GM23338 (cell line): ENCODE measurements at regions not wholly inside any gene's neighbourhood (a gene's known extent, or its start where the extent isn't known, plus 50 kb on each side); places are given as distances from the start of the nearest gene placed in this dataset.

Source experiments
- ATAC-seq: fragments of 200-7000 bp; cut with Tn5 transposase; 3 replicates; pipeline ENCODE4 v1.9.1; 2020
- DNase-seq: peaks from one replicate; pipeline ENCODE4 v3.0.0-alpha.2; 2015; ENCODE audit warnings: low spot score
- H2AFZ ChIP-seq: fragments of 200-600 bp; sonication (generic); 2 replicates; pipeline ENCODE4 v1.8.0; 2016; ENCODE audit warnings: antibody characterized with exemption, mild to moderate bottlenecking, moderate library complexity
- H3F3A ChIP-seq: fragments of 200-600 bp; sonication (generic); replicated peaks from 2 replicates; pipeline ENCODE4 v1.8.0; 2017; ENCODE audit warnings: antibody characterized with exemption, mixed run types, low read depth
- H3K27ac ChIP-seq: fragments of 200-600 bp; sonication (generic); 2 replicates; pipeline ENCODE4 v1.6.1; 2016; ENCODE audit warnings: low read depth
- H3K27me3 ChIP-seq: fragments of 200-600 bp; sonication (generic); 2 replicates; pipeline ENCODE4 v1.8.0; 2016; ENCODE audit warnings: mild to moderate bottlenecking, mixed run types, moderate library complexity; ENCODE audit not compliant: insufficient read depth
- H3K36me3 ChIP-seq: fragments of 200-600 bp; sonication (generic); 2 replicates; pipeline ENCODE4 v1.8.0; 2016; ENCODE audit warnings: mild to moderate bottlenecking; ENCODE audit not compliant: insufficient read depth
- H3K4me1 ChIP-seq: fragments of 200-600 bp; sonication (generic); 2 replicates; pipeline ENCODE4 v1.8.0; 2016; ENCODE audit warnings: mild to moderate bottlenecking, moderate library complexity; ENCODE audit not compliant: insufficient read depth
- H3K4me2 ChIP-seq: fragments of 200-600 bp; sonication (generic); 2 replicates; pipeline ENCODE4 v1.7.1; 2017; ENCODE audit warnings: mixed run types
- H3K4me3 ChIP-seq: fragments of 200-600 bp; sonication (generic); 2 replicates; pipeline ENCODE4 v1.6.1; 2016; ENCODE audit warnings: mixed run types
- H3K79me2 ChIP-seq: fragments of 200-600 bp; sonication (generic); replicated peaks from 2 replicates; pipeline ENCODE4 v1.8.0; 2017; ENCODE audit warnings: mild to moderate bottlenecking; ENCODE audit not compliant: insufficient read depth
- H3K9me2 ChIP-seq: fragments of 200-600 bp; sonication (generic); 2 replicates; pipeline ENCODE4 v1.8.0; 2017; ENCODE audit not compliant: insufficient read depth
- H4K20me1 ChIP-seq: fragments of 200-600 bp; sonication (generic); replicated peaks from 2 replicates; pipeline ENCODE4 v1.8.0; 2017; ENCODE audit warnings: mild to moderate bottlenecking; ENCODE audit not compliant: insufficient read depth
- H3K27ac Mint-ChIP-seq: 2 replicates; pipeline ENCODE4 v1.8.0; 2020; ENCODE audit warnings: inconsistent platforms, mild to moderate bottlenecking, moderate library complexity, mixed read lengths
- H3K27me3 Mint-ChIP-seq: 3 replicates; pipeline ENCODE4 v1.8.0; 2022; ENCODE audit warnings: low read depth, mild to moderate bottlenecking, moderate library complexity, mixed read lengths, inconsistent platforms; ENCODE audit not compliant: insufficient read depth, poor library complexity
- H3K36me3 Mint-ChIP-seq: 3 replicates; pipeline ENCODE4 v1.8.0; 2021; ENCODE audit warnings: low read depth, mild to moderate bottlenecking, inconsistent platforms, moderate library complexity, mixed read lengths
- H3K4me1 Mint-ChIP-seq: 3 replicates; pipeline ENCODE4 v1.8.0; 2020; ENCODE audit warnings: mild to moderate bottlenecking, inconsistent platforms, mixed read lengths
- H3K4me3 Mint-ChIP-seq: 3 replicates; pipeline ENCODE4 v1.8.0; 2021; ENCODE audit warnings: moderate library complexity, mild to moderate bottlenecking, inconsistent platforms, mixed read lengths
- H3K9me3 Mint-ChIP-seq: 3 replicates; pipeline ENCODE4 v1.8.0; 2020; ENCODE audit warnings: moderate library complexity, mild to moderate bottlenecking, inconsistent platforms, mixed read lengths
- JUNB ChIP-seq: IDR thresholded peaks from one replicate; pipeline ENCODE4 v1.6.1; 2016; ENCODE audit warnings: antibody characterized with exemption; ENCODE audit not compliant: unreplicated experiment
- POLR2AphosphoS5 ChIP-seq: IDR thresholded peaks from 2 replicates; pipeline ENCODE4 v1.6.1; 2016; ENCODE audit warnings: antibody characterized with exemption, low read depth
- ZNF462 ChIP-seq: fragments of 250-450 bp; sonication (Bioruptor Pico); IDR thresholded peaks from 2 replicates; pipeline ENCODE4 v1.5.0; 2020; ENCODE audit warnings: mild to moderate bottlenecking, moderate library complexity

GRCh38 chr18:34943587-34943986 lies 97.6 kb upstream of the MAPRE2 start:
- Mint-ChIP-seq H3K9me3 (no peaks in the 10 kb centered on the region), H3K4me3 (no peak overlapping the region), H3K4me1 (peaks cover 19% of the 10 kb centered on the region; the same call in 2 of the 3 replicates), H3K27me3 (no peaks in the 10 kb centered on the region), H3K36me3 (no peaks in the 10 kb centered on the region), H3K27ac (no peak overlapping the region)
- H3K9me2 ChIP-seq, result no peaks in the 10 kb centered on the region
- ATAC-seq (no peak), DNase-seq (no peak)
- no peaks in the 10 kb centered on the region for H3K36me3 ChIP-seq
- H3K4me2 ChIP-seq, result no peak overlapping the region
- H3K4me3 ChIP-seq, result no peak overlapping the region
- H2AFZ ChIP-seq, result no peak overlapping the region
- H3K27ac ChIP-seq, result no peak overlapping the region
- peaks cover 5% of the 10 kb centered on the region; the same call in 1 of the 2 replicates for H3K4me1 ChIP-seq
- no peaks in the 10 kb centered on the region for H4K20me1 ChIP-seq
- H3K27me3 ChIP-seq, result no peaks in the 10 kb centered on the region
- H3K79me2 ChIP-seq, result no peaks in the 10 kb centered on the region
- no peaks in the 10 kb centered on the region for H3F3A ChIP-seq
- no peak for TF ChIP-seq POLR2AphosphoS5

DNA sequence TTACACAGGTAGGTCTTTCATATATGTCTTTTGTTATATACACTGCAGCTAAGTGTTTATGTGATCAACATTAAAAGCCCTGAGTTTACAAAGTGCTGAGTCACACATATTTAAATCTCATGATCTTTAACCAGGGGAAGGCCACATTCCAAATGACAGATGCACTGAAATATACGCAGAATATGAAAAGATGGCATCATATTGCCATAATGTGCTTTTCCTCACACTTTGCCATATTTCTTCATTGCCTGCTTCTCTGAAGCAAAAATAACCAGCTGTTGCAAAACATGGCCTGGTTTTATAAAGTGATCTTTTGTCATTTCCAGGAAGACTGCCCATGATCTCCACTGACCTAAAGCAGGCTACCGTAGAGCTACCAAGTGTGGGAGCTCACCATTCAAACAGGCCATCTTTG lies 93.5 kb upstream of the MAPRE2 start:
- H3K27ac ChIP-seq, result no peak overlapping the region
- H3K9me2 ChIP-seq, result no peaks in the 10 kb centered on the region
- Mint-ChIP-seq H3K36me3 (no peaks in the 10 kb centered on the region), H3K4me1 (peaks cover 10% of the 10 kb centered on the region; the same call in 2 of the 3 replicates), H3K27ac (peak overlapping the region; percentile 86), H3K4me3 (no peak overlapping the region), H3K27me3 (no peaks in the 10 kb centered on the region), H3K9me3 (no peaks in the 10 kb centered on the region)
- no peaks in the 10 kb centered on the region for H3K36me3 ChIP-seq
- no peaks in the 10 kb centered on the region for H4K20me1 ChIP-seq
- DNase-seq, result no peak
- no peak overlapping the region for H3K4me3 ChIP-seq
- no peak overlapping the region for H3K4me2 ChIP-seq
- H2AFZ ChIP-seq, result peak overlapping the region; percentile 64; the same call in 1 of the 2 replicates
- no peaks in the 10 kb centered on the region; the same call in 1 of the 2 replicates for H3K4me1 ChIP-seq
- TF ChIP-seq JUNB, result no peak
- TF ChIP-seq ZNF462, result 0 out of 2 replicates have a peak, but pooled peaks have one; percentile 27
- no peaks in the 10 kb centered on the region for H3K27me3 ChIP-seq
- ATAC-seq, result no peak
- H3F3A ChIP-seq, result no peaks in the 10 kb centered on the region
- no peaks in the 10 kb centered on the region for H3K79me2 ChIP-seq
